Retina (tissue), 1 donor: ENCODE measurements at regions not wholly inside any gene's neighbourhood (a gene's known extent, or its start where the extent isn't known, plus 50 kb on each side); places are given as distances from the start of the nearest gene placed in this dataset.
"Not testable (repeated sequence)": the region's sequence is repeated elsewhere in the genome, so short reads cannot be mapped to it uniquely, and the experiment has no call there.

Source experiments
- DNase-seq: peaks from one replicate; pipeline ENCODE4 v3.0.0-alpha.2; 2016

- DNase-seq, result peak; percentile 54
Observed at GRCh38 chr2:67877301-67877700, 185.5 kb downstream of the C1D start.

- DNase-seq, result no peak
Observed at GRCh38 chr2:67878743-67879142, 184.1 kb downstream of the C1D start.

GRCh38 chr2:67879586-67880290, 183.1 kb downstream of the C1D start:
- DNase-seq, result no peak

- peak; percentile 86 for DNase-seq
Observed at GRCh38 chr2:67880291-67880761, 182.5 kb downstream of the C1D start.

DNA sequence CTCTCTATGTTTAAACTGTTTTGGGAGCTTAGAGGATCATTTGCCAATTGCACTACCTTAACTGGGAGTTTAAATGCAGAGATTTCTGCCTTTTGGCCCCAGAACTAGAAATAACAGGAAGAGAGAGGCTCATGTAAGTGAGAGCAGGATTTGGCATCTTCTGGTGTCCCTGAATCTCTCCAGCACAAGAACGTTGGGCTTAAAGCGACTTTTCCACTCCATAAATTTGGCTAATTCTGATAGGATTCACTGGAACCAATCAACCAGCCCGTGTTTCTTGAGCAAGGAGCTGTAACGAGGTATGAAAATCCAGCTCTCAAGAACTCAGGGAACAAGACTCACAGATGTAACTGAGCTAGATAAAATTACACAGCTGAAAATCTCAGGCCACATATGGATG, 181.0 kb downstream of the C1D start:
- DNase-seq, result no peak

DNA sequence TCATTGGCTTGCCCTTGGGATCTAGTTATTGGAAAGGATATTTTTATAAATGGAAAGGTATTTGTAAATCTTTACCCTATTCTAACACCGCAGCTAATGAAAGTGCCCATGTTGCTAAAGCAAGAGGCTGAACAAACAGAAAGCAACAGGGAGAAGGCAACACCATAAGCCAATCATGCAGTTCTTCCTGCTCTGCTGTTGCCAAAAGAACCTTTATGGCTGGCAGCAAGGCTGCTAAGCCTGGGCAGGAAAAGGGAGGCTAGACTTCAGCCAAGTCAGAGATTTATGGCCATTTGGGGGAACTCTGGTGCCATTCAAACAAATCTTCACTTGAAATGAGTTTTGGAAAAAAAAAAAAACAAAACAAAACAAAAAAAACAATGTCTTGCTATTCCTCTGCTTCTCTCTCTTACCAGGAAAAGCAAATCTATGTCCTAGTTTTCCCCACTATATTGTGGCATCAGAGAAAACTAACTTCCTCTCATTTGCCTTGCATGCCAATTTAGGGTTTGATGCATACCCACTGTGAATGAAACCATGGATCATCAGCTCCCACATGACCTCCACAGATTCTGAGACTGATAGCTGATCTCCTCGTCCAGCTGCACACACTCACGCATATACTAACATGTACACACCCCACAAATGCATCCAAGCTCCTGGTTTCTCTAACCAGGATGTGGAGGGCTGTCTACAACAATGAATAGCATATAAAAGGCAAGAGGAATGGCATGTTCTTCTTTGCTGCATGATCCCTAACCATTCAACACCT, 179.3 kb downstream of the C1D start:
- no peak for DNase-seq

DNA sequence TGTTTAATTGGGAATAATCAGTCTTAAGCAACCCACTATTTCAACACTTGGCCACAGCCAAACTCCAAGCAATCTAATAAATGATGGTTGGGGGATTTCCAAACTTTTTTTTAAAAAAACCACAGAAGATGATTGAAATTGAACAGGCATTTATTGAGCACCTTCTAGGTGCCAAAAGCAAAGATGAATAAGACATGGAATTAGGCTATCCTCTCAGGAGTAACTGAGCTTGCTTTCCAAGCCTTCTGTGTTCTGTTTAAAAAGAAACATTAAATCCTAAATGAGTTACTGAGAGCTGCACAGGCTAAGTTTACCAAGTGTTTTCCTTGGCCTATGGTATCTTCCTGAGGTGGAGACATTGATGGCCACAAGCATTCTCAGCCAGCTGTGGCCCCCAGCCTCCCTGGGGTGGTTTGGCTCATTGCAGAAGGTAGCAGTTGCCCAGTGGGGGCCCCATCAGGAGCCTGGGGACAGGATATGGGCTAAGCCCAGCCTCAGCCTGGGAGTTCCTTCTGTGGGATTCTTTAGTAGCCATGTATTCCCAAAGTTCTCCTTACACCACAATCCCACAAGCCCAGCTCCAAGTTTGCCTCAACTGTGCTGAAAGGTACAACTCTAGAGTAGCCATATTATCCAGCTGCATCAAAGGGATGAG, 174.3 kb downstream of the C1D start:
- DNase-seq, result no peak

- no peak for DNase-seq
Observed at GRCh38 chr2:67889056-67889455, 173.7 kb downstream of the C1D start.

DNA sequence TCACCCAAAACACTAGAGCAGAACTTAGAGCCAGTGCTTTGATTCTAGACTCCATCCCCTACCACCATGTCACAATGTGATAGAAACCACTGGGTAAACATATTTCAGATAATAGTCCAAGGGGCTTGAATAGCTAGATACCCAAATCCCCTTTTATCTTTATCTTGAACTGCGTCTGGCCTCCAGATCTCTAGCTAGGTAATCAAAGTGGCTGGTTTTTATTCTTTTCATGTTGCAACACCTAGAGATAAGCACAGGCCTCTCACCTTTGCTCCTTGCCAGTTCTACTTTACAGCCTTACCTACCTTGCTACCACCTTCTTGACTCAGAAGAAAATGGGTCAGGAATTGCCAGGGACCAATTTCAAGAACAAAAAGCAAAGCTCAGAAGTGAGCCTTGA, 171.2 kb downstream of the C1D start:
- DNase-seq, result no peak

DNA sequence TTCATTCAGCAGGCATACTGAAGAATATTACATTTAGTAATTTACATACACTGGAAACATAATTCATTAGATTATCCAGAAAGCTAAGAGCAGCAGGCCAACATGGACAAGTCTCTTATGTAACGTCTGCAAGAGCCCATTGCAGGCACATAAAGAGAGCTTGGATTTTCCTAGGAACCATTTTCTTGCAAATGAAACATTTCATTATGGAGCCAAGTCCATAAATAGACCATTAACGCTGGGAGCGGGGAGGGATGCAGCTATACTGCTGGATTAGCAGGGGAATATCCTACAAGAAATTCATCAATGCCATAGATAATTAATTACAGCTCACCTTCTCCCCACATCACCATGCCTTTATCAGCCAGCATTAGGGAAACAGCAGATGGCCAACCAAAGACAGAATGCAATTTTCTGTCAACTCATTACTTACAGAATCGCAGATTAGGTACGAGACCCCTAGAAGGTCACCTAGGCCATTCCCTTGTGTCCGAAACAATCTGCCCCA, 170.4 kb downstream of the C1D start:
- no peak for DNase-seq

GRCh38 chr2:67895227-67895941, 167.4 kb downstream of the C1D start:
- DNase-seq, result no peak

GRCh38 chr2:67896076-67896475, 166.7 kb downstream of the C1D start:
- no peak for DNase-seq

- DNase-seq, result no peak
Observed at GRCh38 chr2:67896476-67896875, 166.3 kb downstream of the C1D start.

DNA sequence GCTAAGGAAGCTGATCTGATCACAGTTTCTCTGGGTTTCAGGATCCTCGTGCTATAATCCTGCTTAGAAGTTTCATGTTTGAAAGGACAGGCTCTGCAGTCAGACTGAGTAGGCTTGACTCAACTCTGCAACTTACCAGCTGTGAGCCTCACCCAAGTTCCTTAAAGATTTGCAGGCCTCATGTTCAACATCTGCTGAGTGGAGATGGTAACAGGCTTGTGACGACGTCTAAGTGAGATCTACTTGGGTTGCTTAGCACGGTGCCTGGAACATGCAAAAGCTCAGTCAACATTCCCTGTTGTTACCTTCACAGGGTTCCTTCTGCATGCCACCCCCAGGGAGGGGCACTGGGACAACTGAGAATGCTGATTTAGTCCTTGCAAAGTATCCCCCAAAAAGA, 164.2 kb downstream of the C1D start:
- no peak for DNase-seq

DNA sequence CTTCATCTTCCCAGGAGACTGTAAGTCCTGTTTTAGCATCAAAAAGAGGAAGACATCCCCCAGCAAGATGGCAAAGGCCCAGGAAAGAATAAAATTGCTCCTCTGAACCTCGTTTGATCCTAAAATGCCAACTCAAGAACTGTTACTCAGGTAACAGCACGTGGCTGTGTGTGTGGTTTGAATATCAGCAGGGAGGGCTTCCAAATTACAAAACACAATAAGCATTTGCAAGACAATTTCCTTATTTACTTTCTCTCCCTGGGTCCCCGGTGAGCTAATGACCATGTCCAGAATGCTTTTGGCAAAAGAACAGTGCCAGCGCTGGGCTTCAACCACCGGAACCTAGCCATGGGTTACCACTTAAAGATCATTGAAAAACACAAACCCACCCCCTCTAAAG, 163.6 kb downstream of the C1D start:
- no peak for DNase-seq

- DNase-seq, result no peak
Observed at GRCh38 chr2:67900826-67901225, 162.0 kb downstream of the C1D start.

- peak; percentile 77 for DNase-seq
Observed at GRCh38 chr2:67904566-67904965, 158.2 kb downstream of the C1D start.

DNA sequence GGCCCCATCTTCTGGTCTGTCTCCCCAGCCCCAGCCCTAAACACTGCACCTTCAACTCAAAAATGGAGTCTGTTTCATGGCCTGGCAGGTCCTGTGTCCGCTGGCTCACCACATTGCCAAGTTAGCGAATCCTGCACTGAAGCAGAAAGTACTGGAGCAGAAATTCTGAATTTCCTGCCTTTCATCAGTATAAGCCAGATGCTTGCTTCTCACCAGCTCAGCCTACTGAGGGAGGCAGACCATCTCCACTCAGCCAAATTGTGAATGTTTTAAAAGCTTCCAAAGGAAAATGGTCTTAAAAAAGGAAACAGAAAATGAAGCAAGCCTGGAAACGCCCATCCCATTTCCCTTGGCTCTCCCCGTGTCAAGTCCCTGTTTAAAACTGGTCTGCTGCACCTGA, 157.8 kb downstream of the C1D start:
- no peak for DNase-seq

GRCh38 chr2:67906547-67906946, 156.3 kb downstream of the C1D start:
- DNase-seq, result not testable (repeated sequence)

DNA sequence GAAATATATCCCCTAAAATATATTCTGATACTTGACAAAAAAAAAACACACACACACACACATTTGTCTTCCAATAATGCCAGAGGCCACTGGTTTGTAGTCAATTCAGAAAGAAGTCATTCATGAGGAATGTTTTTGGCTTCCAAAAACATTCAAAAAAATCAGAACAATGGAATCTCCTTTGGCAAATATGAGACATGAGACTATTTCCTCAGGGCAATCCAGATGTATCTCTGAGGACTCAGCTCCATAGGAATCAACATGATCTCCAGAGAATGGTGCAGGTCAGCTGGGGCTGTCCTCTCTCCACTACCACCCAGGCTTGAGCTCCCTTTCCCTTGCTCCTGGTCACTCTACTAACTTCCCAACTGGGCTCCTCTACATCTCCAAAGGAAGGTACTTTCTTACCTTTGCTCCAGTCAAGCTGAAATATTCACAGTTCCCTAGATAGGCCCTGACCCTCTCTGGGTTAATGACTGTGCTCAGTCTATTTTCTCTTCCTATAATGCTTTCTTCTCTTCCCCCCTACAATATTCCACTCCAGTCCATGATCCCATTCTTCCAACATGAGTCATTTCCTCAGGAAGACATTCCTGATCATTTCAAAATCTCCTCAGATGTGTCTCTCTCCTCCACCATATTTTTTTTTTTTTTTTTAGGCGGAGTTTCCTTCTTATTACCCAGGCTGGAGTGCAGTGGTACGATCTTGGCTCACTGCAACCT, 145.3 kb downstream of the C1D start:
- no peak for DNase-seq

GRCh38 chr2:67918471-67918870, 144.3 kb downstream of the C1D start:
- DNase-seq, result no peak

GRCh38 chr2:67919490-67919889, 143.3 kb downstream of the C1D start:
- no peak for DNase-seq
